Amniotic stem cell (primary cell): ENCODE measurements at regions not wholly inside any gene's neighbourhood (a gene's known extent, or its start where the extent isn't known, plus 50 kb on each side); places are given as distances from the start of the nearest gene placed in this dataset.
A peak's percentile ranks its signal among the peaks of the same experiment; 100 is the strongest.

Source experiments
- DNase-seq: peaks from one replicate; lab custom pipeline; 2025; lab: John Stamatoyannopoulos, UW

DNA sequence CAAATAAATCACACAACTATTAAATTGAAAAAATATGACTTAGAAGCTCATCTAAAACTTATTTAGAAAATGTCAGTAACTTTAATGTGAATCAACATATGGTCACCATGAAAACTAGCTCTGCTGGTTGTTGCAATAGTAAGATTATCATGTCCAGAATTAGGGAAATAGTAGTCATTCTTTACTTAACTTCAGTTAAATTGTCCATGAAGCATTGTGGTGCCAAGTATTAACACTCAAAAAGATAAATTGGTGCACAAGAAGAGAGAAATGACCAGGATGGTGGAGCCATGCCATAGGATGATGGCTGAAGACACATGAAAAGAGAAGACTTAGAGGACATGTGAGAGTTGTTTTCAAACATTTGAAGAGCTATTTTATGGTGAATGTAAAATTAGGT is 130.2 kb upstream of the PTGFR start:
- no peak for DNase-seq

DNA sequence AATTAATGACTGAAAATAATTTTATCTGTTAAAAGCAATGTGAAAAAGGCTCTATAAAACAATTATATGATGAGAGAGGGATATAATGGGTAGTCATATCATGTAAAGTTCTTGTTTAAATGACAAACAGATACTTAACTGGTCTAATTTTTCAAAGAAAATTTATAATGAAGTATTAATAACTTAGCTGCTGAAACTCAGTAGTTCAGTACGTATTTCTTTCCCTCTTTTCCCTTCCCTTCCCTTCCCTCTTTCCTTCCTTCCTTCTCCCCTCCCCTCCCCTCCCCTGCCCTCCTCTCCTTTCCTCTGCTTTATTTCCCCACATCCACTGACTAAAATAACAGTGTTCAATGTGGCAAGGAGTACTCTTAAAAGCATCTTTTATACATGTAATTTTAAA is 123.1 kb upstream of the PTGFR start:
- no peak for DNase-seq

DNA sequence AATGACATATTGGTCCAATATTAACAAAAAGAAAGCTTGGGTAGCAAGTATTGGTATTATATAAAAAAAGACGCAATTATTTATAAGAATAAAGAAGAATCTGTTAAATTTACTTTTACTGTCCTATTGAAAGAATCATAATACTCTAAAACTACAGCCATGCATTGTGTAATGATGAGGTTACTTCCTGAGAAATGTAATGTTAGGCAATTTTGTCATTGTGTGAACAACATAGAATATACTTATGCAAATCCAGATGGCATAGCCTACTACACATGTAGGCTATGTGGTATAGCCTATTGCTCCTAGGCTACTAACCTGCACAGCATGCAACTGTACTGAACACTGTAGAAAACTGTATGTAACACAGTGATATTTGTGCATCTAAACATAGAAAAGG is 121.2 kb upstream of the PTGFR start:
- no peak for DNase-seq

DNA sequence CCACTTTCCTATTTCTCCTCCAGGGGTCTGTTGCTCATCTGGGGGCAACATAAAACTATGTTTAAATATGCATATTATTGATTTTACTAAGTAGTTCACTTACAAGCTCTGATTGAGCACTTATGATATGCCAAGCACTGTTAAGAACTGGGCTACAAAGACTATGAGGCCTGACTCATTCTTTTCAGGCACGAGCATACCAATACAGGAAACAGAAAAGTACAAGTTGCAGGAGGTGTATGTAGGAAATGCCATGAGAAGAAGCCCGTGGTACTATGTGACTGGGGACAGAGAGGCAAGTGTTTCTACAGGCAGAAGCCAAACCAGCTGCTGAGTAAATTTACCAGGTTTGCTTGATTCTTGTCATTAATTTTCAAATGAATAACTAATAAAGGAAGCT is 120.4 kb upstream of the PTGFR start:
- peak; percentile 48 for DNase-seq

DNA sequence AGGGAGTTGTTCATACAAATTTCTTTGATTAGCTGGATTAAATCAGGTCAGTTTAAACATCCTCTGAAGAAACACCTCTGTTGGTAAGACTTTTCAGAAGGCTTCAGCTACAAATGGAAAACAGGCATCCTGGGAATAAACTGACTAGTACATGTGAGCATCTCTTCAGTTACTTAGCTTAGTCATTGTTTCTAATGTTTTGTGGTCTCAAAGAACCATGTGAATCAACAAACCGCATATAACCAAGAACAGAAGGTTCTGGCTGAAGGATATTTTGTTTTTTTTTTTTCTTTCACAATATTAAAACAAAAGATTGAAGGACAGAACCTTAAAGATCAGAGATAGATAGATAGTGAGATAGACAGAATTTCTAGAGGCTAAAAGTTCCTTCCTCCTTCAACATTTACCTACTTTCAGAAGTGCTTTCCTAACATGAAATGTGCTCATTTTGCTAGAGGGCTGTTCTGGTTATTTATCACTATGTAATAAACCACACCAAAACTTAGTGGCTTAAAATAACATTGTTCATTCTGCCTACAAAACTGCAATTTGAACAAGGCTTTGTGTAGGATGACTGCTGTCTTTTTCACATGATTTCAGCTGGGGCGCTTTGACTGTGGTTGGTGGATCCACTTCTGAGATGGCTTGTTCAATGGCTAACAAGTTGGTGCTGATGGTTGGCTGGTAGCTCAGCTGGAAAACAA is 119.8 kb upstream of the PTGFR start:
- peak; percentile 35 for DNase-seq

DNA sequence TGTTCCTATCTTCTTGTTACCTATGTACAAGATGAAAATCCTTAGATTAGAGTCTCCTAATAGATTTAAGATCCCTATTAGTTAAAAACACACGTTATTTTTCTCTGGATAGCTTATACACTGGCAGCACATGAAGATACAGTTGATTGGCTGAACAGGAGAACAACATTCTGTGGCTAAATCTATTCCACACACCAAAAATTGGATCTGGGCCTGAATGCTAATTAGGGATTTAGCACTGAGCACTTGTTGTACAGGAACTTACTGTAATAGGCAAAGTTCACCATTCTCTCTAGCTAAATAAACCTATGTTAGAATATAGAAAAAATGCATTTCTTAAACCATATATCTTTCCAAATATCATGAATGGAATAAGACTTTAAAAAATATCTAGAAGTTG is 117.1 kb upstream of the PTGFR start:
- DNase-seq: no peak

DNA sequence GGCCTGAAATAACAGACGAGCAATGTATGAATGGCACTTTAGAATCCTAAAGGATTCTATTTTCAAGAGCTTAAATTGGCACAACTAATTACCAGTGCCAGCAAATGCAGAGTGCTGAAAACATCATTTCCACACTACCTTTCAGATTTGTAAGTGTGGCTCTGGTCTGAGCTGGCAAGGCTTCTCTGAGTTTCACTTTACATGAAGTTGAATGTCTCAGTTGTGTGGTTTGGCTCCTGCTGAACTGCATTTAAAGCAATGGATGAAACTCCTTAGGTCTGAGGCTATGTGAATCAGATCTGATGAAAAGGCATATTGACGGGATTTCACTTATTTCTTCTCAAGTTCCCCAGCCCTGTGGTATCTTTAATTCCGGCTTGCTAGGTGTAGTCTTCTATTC is 114.8 kb upstream of the PTGFR start:
- no peak for DNase-seq

DNA sequence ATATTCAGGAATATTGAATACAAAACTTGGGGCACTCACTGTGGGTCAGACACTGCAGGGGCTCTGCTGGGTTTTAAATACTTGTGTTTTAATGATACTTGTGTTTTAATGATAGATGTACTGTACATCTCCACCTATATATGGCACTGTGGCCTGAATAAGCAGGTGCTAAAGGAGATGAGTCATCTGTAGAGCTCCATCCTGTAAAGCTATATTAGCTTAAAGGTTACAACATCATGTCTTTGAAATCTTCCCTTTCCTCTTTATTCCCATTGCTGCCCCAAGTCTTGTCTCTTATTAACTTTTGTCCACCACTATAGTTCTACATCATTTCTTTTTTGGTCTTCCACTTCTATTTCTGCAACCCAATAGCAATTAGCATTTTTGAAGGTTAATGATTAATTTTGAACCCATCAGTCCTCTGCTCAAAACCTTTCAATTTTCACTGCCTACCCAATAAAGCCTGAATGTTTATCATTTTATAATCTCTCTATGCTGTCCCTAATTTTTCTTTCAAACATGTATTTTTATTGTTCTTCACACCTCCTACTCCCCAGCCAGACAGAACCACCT is 113.3 kb upstream of the PTGFR start:
- DNase-seq: no peak

DNA sequence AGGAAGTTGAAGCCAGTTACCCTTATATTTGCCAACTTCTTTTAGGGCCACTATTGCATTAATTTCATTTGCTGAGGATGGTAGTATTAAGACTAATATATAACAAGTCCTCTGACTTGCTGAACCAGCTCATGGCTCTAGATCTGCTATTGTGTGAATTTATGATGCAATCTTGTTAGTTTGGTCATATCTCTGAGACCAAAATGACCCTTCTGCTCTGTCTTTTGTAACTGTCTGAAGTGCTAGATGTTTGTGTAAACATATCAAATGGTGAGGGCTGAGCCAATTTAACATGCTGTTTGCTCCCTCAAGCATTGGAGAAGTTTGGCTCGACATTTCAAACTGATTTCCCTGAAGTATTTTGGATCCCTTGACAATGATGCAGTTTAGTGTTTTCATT is 106.9 kb upstream of the PTGFR start:
- DNase-seq: no peak

DNA sequence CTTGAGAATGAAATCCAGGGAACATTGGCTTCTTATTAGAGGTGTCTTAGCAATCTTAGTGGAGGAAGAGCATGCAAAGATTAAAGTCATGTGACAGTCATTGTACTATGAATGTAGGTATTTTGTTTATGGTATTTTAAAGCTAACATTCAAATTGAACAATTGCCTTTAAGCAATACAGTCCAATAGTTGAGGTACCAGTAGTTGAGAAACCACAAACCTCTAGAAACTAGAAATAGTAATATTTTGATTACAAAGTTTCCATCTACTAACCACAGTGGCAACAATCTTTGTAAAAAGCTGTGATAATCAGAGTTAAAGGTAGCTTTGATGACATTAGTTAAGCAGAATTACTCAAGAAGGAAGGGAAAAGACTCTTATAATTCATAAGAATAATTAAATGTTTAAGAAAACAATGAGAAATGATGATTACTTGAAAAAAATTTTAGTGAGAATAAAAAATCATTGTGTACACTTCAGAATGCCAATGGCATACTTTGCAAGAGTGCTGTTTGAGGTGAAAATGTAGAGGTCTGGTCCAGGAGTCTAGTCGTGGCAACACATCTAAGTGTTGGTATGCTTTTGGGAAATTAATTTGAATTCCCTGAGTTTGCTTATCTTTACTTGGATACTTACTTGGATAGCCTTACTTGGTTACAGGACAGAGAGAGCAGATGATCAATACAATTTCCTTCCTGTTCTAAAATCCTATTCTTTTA is 104.9 kb upstream of the PTGFR start:
- no peak for DNase-seq

DNA sequence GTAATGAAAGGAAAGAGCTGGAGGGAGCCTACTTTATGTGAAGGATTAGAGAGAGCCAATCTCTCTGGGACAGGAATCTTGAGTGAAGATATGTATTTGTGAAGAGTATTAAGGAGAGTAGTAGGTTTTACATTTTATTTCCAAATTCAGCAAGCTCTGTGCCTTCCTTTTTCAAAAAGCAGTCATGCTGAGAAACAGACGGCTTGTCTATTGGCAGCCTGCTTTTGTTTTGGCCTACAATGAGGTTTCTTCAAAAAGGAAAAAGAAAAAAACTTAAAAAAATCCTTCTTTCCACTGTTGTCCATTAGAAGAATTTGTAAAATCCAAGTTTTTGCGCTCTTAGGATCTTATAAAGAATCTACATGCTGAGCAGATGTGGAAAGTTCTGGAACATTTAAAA is 103.6 kb upstream of the PTGFR start:
- no peak for DNase-seq

DNA sequence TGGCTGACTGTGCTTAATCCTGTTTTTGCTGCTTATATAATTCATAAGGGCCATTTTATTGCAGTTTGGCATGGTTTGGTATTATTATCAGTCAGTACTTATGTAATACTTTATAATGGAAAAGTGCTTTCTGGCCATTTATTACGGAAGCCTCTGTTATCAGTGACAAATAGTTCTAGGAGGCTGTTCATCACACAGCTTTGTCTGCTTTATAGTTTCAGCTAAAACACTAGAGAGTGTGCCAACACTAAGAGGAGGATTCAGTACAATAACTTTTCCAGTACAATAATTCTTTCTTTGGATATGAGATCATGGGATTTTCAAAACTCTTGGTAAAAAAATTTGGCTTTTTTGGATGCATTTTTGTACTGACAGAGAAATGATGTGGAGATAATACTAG is 102.9 kb upstream of the PTGFR start:
- DNase-seq: no peak

DNA sequence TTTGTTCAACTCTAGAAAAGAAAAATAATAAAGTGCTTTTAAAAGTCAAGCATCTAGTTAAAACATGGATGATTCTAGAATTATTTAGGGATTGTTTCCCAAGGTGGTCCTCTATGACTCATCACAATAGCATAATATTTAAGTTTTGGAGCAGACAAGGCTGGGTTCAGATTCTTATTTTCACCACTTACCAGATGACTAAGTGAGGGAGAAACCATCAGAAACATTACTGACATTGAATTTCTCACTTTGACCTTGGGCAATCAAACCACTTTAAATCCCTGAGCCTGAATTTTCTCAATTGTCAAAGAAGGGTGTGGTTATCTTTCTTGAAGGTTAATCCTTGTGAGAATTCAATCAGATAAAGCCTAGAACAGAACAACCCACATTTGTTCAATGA is 102.5 kb upstream of the PTGFR start:
- DNase-seq: no peak

DNA sequence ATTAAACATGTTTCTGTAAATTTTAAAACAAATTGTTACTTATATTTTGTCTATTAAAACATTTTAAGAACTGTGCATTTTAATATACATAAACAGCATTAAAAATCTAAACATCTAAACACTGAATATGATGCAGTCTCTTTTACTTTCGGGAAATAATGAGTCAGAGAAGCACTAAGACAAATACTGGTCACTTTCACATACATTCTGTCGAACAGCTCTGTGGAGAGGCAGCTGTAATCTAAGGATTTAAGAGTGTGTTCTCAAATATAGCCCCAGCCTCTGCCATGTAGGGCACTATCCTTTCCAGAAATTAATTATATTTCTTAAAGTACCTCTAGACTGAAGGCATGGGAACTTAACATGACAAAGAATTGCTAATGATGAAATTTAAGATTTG is 89.6 kb upstream of the PTGFR start:
- DNase-seq: no peak

DNA sequence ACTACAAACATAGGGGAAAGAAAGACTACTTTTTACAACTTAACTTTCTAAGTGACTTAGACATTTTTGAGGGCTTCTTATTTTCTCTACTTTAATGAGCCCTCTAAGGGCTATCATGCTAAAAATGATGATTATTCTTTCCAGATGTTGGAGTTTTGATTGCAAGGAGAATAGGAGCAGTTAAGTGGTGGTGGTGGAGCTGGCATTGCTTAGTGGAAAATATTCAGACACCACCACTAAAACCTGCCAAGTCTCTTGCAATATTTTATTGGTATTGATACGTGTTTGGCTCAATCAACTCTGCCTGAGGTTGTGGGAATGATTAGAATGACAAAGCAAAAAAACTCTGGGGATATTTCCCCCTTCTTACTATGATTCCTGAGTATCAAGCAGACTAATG is 82.6 kb upstream of the PTGFR start:
- DNase-seq: no peak

DNA sequence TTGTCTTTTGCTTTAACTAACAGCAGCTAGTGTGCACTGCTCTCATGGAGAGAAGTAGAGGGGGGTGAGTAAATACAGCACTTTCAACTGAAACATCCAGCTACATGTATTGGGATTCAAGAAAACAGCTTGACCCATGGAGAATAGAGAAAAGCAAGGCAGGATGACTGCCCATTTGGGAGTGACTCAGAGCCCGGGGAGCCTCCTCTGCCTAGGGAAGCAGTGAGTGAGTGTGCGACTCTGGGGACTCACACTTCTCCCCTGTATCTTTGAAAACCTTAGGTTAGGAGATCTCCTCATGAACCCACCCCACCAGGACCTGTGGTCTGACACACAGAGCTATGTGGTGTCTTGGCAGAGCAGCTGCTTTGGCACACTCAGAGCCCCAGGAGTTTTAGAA is 82.0 kb upstream of the PTGFR start:
- DNase-seq: no peak

DNA sequence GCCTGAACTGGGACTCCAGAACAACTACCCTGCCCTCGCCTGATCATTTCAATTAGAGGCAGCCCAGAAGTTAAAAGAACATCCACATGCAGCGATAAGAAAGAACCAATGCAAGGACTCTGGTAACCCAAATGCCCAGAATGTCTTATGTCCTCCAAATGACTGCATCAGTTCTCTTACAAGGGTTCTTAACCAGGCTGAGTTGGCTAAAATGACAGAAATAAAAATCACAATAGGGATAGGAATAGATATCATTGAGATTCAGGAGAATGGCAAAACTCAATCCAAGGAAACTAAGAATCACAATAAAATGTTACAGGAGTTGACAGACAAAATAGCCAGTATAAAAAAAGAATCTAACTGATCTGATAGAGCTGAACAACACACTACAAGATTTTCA is 80.1 kb upstream of the PTGFR start:
- DNase-seq: no peak

DNA sequence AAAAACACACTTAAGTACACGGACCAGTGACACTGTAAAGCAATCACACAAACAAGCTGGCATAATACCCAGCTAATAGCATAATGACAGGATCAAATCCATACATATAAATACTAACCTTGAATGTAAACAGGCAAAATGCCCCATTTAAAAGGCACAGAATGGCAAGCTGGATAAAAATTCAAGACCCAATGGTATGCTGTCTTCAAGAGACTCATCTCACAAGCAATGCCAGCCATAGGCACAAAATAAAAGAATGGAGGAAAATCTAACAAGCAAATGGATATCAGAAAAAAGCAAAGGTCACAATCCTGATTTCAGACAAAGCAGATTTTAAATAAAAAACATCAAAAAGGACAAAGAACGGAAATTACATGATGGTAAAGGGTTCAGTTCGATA is 79.1 kb upstream of the PTGFR start:
- DNase-seq: no peak

DNA sequence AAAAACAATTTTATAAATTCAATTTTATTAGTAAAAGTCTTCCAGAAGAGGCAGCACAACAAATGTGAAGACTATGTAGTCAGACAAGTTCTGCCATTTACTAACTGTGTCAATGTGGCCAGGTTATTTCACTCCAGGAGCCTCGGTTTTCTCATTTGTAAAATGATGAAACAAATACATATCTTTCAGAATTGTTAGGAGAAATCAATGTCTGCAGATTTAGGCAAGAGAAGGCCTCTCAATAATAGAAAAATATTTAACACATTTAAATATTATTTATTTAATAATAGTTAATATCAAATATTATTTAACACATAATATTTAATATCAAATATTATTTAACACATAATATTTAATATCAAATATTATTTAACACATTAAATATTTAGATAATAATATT is 75.6 kb upstream of the PTGFR start:
- no peak for DNase-seq

DNA sequence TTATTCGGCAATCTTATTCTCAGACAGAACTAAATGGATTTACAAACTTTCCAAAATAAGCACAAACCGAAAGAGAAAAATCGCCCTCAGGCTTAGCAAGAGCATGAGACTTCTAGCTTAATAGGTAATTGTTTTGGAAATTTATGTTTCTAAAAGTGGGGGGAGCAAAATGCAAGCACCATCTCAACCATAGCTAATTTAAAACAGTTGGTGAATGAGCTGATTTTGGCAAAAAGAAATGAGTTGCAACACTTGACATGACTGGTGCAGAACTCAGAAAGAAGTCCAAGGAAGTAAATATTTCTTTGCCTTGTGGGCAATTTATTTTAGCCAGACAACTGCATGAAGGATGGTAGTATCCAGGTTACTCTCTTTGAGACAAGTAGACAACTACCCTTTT is 71.5 kb upstream of the PTGFR start:
- peak; percentile 60 for DNase-seq

DNA sequence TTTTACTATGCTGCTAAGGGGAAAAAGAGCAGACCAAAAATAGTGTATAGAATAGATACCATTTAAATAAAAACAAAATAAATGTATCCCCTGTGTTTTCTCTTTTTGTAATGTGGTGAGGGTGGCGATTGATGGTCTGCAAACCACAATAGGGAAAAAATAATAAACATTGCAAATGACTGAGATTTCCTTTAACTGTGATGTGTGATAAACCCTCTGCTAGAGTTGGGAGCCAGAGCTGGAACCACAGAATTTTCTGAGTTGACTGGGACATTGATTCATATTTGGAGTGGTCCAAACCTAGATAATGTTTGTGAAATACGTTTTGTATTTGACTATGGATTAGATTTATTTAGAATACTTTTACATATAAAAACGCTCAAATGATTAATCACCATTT is 70.6 kb upstream of the PTGFR start:
- DNase-seq: no peak

DNA sequence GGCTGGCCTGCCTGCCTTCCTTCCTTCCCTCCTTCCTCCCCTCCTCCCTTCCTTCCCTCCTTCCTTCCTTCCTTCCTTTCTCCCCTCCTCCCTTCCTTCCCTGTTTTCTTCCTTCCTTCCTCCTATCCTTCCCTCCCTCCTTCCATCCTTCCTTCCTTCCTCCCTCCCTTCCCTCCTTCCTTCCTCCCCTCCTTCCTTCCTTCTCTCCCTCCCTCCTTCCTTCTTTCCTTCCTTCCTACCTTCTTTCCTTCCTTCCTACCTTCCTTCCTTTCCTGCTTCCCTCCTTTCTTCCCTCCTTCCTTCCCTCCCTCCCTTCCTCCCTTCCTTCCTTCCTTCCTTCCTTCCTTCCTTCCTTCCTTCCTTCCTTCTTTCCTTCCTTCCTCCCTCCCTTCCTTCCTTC is 70.1 kb upstream of the PTGFR start:
- DNase-seq: no peak

DNA sequence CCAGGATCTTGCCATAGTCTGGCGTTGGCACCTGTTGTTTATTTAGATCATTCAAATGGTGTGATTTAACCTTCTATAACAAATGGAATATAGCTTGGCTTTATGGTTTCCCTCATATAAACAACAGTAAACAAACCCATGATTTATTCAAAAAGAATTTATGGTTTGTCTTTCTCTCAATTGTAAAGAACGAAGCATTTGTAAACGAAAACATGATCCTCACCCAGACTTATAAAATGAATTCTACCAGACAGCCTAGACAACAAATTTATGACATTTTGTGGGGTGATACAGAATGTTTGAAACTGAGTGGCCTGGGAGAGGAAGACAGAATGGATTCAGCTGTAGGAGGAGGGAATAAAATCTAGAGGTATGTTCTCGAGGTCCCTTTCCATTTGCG is 66.1 kb upstream of the PTGFR start:
- DNase-seq: no peak

DNA sequence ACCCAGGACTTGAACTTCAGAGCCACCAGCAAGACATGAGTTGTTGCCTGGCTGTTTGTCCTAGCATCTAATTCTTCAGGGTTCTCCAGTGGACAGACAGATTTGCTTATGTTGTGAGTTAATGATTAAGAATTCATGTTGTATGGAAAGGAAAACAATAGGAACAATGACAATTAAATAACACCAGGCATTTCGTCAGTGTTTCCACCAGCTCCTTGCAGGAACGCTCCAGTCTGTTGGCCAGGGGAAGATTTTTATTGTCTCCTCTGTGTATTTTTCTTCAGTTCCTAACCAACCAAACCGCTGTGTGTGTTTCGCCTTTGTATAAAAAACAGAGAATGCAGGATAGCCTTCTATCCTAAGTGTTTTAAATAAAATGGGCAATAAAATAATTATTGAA is 64.4 kb upstream of the PTGFR start:
- DNase-seq: no peak
